ENCODE measurements at regions not wholly inside any gene's neighbourhood (a gene's known extent, or its start where the extent isn't known, plus 50 kb on each side); places are given as distances from the start of the nearest gene placed in this dataset.
"Not testable (repeated sequence)": the region's sequence is repeated elsewhere in the genome, so short reads cannot be mapped to it uniquely, and the experiment has no call there.

DNA sequence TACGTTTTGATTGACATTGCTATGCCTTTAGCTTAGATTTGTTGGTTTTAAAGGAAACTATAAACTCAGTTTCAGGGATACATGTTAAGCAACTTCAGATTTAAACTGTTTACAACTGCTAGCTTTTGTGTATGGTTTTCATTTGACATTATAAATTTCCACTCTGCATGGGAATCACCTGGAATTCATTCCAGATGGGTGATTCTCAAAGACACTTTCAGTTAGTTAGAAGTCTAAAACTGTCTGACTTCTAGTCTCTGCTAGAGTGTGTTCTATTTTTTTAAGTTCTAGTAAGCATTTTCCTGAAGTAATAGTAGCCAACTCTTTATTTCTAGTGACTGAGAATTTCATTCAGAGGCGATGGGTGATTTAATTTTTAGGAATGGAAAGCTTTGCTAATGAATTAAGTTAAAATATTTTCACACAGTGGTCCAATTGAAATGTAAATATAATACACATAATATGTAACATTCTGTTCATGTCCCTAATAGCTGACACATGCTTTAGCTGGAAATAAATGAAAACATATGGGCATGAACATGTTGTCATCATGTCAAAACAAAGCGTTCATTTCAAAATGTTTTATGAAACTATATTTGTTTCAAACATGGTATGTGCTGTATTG lies 58.3 kb upstream of the CSNK1A1L start:
- DNase-seq (no peak), ATAC-seq (no peak)

DNA sequence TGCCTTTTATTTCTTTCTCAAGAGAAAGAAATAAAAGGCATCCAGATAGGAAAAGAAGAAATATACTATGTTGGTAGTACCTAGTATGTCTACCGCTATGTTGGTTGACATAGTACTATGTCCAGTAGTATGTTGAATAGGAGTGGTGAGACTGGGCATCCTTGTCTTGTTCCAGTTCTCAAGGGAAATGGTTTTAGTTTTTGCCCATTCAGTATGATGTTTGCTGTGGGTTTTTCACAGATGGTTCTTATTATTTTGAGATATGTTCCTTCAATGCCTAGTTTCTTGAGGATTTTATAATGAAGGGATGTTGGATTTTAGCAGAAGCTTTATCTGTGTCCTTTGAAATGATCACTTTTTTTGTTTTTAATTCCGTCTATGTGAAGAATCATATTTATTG lies 53.0 kb upstream of the CSNK1A1L start:
- ATAC-seq = no peak

DNA sequence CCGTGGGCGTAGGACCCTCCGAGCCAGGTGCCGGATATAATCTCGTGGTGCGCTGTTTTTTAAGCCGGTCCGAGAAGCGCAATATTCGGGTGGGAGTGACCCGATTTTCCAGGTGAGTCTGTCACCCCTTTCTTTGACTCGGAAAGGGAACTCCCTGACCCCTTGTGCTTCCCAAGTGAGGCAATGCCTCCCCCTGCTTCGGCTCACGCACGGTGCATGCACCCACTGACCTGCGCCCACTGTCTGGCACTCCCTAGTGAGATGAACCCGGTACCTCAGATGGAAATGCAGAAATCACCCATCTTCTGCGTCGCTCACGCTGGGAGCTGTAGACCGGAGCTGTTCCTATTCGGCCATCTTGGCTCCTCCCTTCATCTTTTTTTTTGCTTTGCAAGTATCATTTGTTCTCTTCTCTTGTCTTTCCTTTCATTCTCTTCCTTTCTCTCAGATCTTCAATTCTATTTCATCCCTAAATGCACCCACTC lies 50.2 kb upstream of the CSNK1A1L start:
- ATAC-seq, DNase-seq: not testable (repeated sequence)

More for the DNA sequence above, 53.0 kb upstream of the CSNK1A1L start:
- DNase-seq = no peak

Measured in stimulated activated naive CD8-positive, alpha-beta T cell treated with anti-CD3 and anti-CD28 coated beads, Interleukin-15, Interleukin-2, amounts not matched to agents 100 U/mL and 50 U/mL, for 24 hours (primary cell).